IMR-90 (cell line): ENCODE measurements at regions not wholly inside any gene's neighbourhood (a gene's known extent, or its start where the extent isn't known, plus 50 kb on each side); places are given as distances from the start of the nearest gene placed in this dataset.

Experiments
- ATAC-seq: fragments of 200-7000 bp; cut with Tn5 transposase; 2 replicates; pipeline ENCODE4 v1.9.1; 2020; ENCODE audit warnings: low read depth, mild to moderate bottlenecking, moderate library complexity
- BruUV-seq: library from RNA; stranded (reverse); fragments of 400-500 nt; replicated peaks from 2 replicates; lab custom pipeline; 2021; lab: Mats Ljungman, UMichigan
- CTCF ChIA-PET: fragments of 300-600 bp; formaldehyde crosslinking; extraction: SDS; loops from one replicate; lab custom pipeline; 2021; ENCODE audit warnings: antibody characterized with exemption; lab: Yijun Ruan, JAX
- POLR2A ChIA-PET: fragments of 300-600 bp; sonication (Branson Sonifier 250); formaldehyde crosslinking; loops from one replicate; lab custom pipeline; 2022; ENCODE audit warnings: antibody characterized with exemption; ENCODE audit not compliant: unreplicated experiment; lab: Charles Lee
- DNase-seq: peaks from one replicate; pipeline ENCODE4 v3.0.0; 2013
- H2AFZ ChIP-seq: replicated peaks from 2 replicates; pipeline ENCODE3; 2013; ENCODE audit warnings: low read length, mild to moderate bottlenecking; ENCODE audit not compliant: poor library complexity
- H2AK5ac ChIP-seq: 2 replicates; pipeline ENCODE4 v1.6.1; 2013; ENCODE audit warnings: low read depth, low read length, inconsistent platforms
- H2AK9ac ChIP-seq: replicated peaks from 2 replicates; pipeline ENCODE3; 2013; ENCODE audit warnings: mild to moderate bottlenecking, low read depth, low read length, moderate library complexity; ENCODE audit not compliant: poor library complexity
- H2BK120ac ChIP-seq: 2 replicates; pipeline ENCODE4 v1.6.1; 2013; ENCODE audit warnings: low read depth, low read length, inconsistent platforms
- H2BK15ac ChIP-seq: 3 replicates; pipeline ENCODE4 v1.6.1; 2013; ENCODE audit warnings: low read depth, low read length, inconsistent platforms
- H2BK20ac ChIP-seq: 2 replicates; pipeline ENCODE4 v1.6.1; 2013; ENCODE audit warnings: low read depth, mild to moderate bottlenecking, inconsistent platforms, low read length, moderate library complexity
- H2BK5ac ChIP-seq: 2 replicates; pipeline ENCODE4 v1.6.1; 2013; ENCODE audit warnings: mild to moderate bottlenecking, low read depth, low read length, inconsistent platforms; ENCODE audit not compliant: poor library complexity, severe bottlenecking
- H3K14ac ChIP-seq: replicated peaks from 2 replicates; pipeline ENCODE4 v1.6.1; 2013; ENCODE audit warnings: low read depth, low read length, inconsistent platforms
- H3K18ac ChIP-seq: 2 replicates; pipeline ENCODE4 v1.6.1; 2013; ENCODE audit warnings: low read depth, low read length, control low read depth
- H3K23ac ChIP-seq: 2 replicates; pipeline ENCODE4 v1.6.1; 2013; ENCODE audit warnings: low read depth, low read length, inconsistent platforms
- H3K27ac ChIP-seq: 2 replicates; pipeline ENCODE4 v1.5.1; 2013; ENCODE audit warnings: mild to moderate bottlenecking, control low read depth, low read length; ENCODE audit not compliant: insufficient read depth
- H3K27me3 ChIP-seq: 2 replicates; pipeline ENCODE4 v1.6.1; 2013; ENCODE audit warnings: low read length; ENCODE audit not compliant: control insufficient read depth, insufficient read depth
- H3K36me3 ChIP-seq: 2 replicates; pipeline ENCODE4 v1.6.1; 2013; ENCODE audit warnings: low read length, mixed read lengths; ENCODE audit not compliant: control insufficient read depth, insufficient read depth
- H3K4ac ChIP-seq: 2 replicates; pipeline ENCODE4 v1.6.1; 2013; ENCODE audit warnings: low read depth, low read length, inconsistent platforms
- H3K4me1 ChIP-seq: 2 replicates; pipeline ENCODE4 v1.6.1; 2013; ENCODE audit warnings: low read length, mixed read lengths; ENCODE audit not compliant: control insufficient read depth, insufficient read depth
- H3K4me2 ChIP-seq: 2 replicates; pipeline ENCODE4 v1.6.1; 2013; ENCODE audit warnings: low read depth, mild to moderate bottlenecking, control low read depth, low read length, moderate library complexity
- H3K4me3 ChIP-seq: 2 replicates; pipeline ENCODE4 v1.5.1; 2013; ENCODE audit warnings: low read depth, mild to moderate bottlenecking, control low read depth, low read length, moderate library complexity; ENCODE audit not compliant: insufficient read depth
- H3K56ac ChIP-seq: 2 replicates; pipeline ENCODE4 v1.6.1; 2013; ENCODE audit warnings: low read length, inconsistent platforms; ENCODE audit not compliant: insufficient read depth; ENCODE audit errors: extremely low read depth
- H3K79me1 ChIP-seq, 2 experiments: 2 replicates each; pipeline ENCODE4 v1.6.1; 2013; ENCODE audit warnings: low read length in 2 of 2, inconsistent platforms in 1 of 2, low read depth in 1 of 2
- H3K9ac ChIP-seq: 2 replicates; pipeline ENCODE4 v1.6.1; 2013; ENCODE audit warnings: low read depth, low read length, control low read depth
- H3K9me1 ChIP-seq: 2 replicates; pipeline ENCODE4 v1.6.1; 2013; ENCODE audit warnings: low read length, inconsistent platforms; ENCODE audit not compliant: insufficient read depth
- H3K9me3 ChIP-seq: 2 replicates; pipeline ENCODE4 v1.6.1; 2013; ENCODE audit warnings: low read length; ENCODE audit not compliant: control insufficient read depth, insufficient read depth
- H4K20me1 ChIP-seq: 2 replicates; pipeline ENCODE4 v1.6.1; 2013; ENCODE audit warnings: low read length, inconsistent platforms; ENCODE audit not compliant: insufficient read depth
- H4K5ac ChIP-seq: 2 replicates; pipeline ENCODE4 v1.6.1; 2013; ENCODE audit warnings: mild to moderate bottlenecking, low read depth, low read length, control low read depth
- H4K8ac ChIP-seq, 2 experiments: 2 replicates each; pipeline ENCODE4 v1.6.1; 2013; ENCODE audit warnings: low read depth in 2 of 2, low read length in 2 of 2, control low read depth in 1 of 2, inconsistent platforms in 1 of 2
- H4K91ac ChIP-seq: 2 replicates; pipeline ENCODE4 v1.6.1; 2013; ENCODE audit warnings: low read depth, low read length, inconsistent platforms; ENCODE audit not compliant: insufficient read depth
- BHLHE40 ChIP-seq: fragments of 150-350 bp; IDR thresholded peaks from 2 replicates; pipeline ENCODE4 v1.6.1; 2016; ENCODE audit warnings: mild to moderate bottlenecking, low read depth, low read length
- CEBPB ChIP-seq: IDR thresholded peaks from 2 replicates; pipeline ENCODE4 v1.6.1; 2012; ENCODE audit warnings: low read depth, low read length, improper control_type of control experiment
- CHD1 ChIP-seq: IDR thresholded peaks from 2 replicates; pipeline ENCODE4 v1.6.1; 2012; ENCODE audit warnings: low read depth, low read length, improper control_type of control experiment
- CTCF ChIP-seq: conservative IDR thresholded peaks from 2 replicates; pipeline ENCODE4 v1.5.1; 2012; ENCODE audit warnings: mild to moderate bottlenecking, low read depth, low read length, improper control_type of control experiment
- ELK1 ChIP-seq: fragments of 150-350 bp; IDR thresholded peaks from 2 replicates; pipeline ENCODE4 v1.6.1; 2016; ENCODE audit warnings: low read depth, mild to moderate bottlenecking, low read length, moderate library complexity, borderline replicate concordance
- FOS ChIP-seq: fragments of 150-350 bp; IDR thresholded peaks from 2 replicates; pipeline ENCODE4 v1.6.1; 2016; ENCODE audit warnings: low read depth, low read length
- MAFK ChIP-seq: IDR thresholded peaks from 2 replicates; pipeline ENCODE4 v1.6.1; 2012; ENCODE audit warnings: low read depth, low read length, improper control_type of control experiment
- MAZ ChIP-seq: IDR thresholded peaks from 2 replicates; pipeline ENCODE4 v1.6.1; 2012; ENCODE audit warnings: low read depth, mild to moderate bottlenecking, low read length, improper control_type of control experiment, moderate library complexity, borderline replicate concordance
- MXI1 ChIP-seq: IDR thresholded peaks from 2 replicates; pipeline ENCODE4 v1.6.1; 2012; ENCODE audit warnings: low read depth, mild to moderate bottlenecking, low read length, moderate library complexity, borderline replicate concordance
- NFE2L2 ChIP-seq: fragments of 150-350 bp; IDR thresholded peaks from 2 replicates; pipeline ENCODE4 v1.6.1; 2016; ENCODE audit warnings: low read depth, mild to moderate bottlenecking, low read length
- POLR2A ChIP-seq: IDR thresholded peaks from 2 replicates; pipeline ENCODE4 v1.6.1; 2012; ENCODE audit warnings: mild to moderate bottlenecking, low read depth, low read length
- RAD21 ChIP-seq: IDR thresholded peaks from 2 replicates; pipeline ENCODE4 v1.6.1; 2012; ENCODE audit warnings: low read length, improper control_type of control experiment
- RCOR1 ChIP-seq: IDR thresholded peaks from 2 replicates; pipeline ENCODE4 v1.6.1; 2012; ENCODE audit warnings: mild to moderate bottlenecking, low read length, improper control_type of control experiment; ENCODE audit not compliant: insufficient replicate concordance
- RFX5 ChIP-seq: IDR thresholded peaks from 2 replicates; pipeline ENCODE4 v1.8.0; 2012; ENCODE audit warnings: low read depth, mild to moderate bottlenecking, low read length, moderate library complexity
- SMC3 ChIP-seq: fragments of 150-350 bp; IDR thresholded peaks from 2 replicates; pipeline ENCODE4 v1.6.1; 2016; ENCODE audit warnings: low read depth, mild to moderate bottlenecking, antibody characterized with exemption, low read length, moderate library complexity
- USF2 ChIP-seq: fragments of 150-350 bp; IDR thresholded peaks from 2 replicates; pipeline ENCODE4 v1.6.1; 2017; ENCODE audit warnings: mild to moderate bottlenecking, antibody characterized with exemption, low read length, low read depth
- WGBS, 2 experiments: methylation state at CpG; one replicate each; pipeline versions ENCODE4 v1.1.5 to v1.1.7; 2013; ENCODE audit warnings: missing lambda C conversion rate in 2 of 2; ENCODE audit not compliant: insufficient read length in 1 of 2; ENCODE audit errors: extremely low coverage in 2 of 2; 5-methylcytosine and 5-hydroxymethylcytosine counted together
- dilution Hi-C: fragments of 300-500 bp; cut with HindIII; formaldehyde crosslinking; loops from one replicate; pipeline ENCODE4 v1.14.3; 2018; ENCODE audit warnings: low sequenced_read_pairs; ENCODE audit not compliant: unreplicated experiment
- in situ Hi-C: fragments of 300-500 bp; cut with MboI; formaldehyde crosslinking; loops from 3 replicates; pipeline ENCODE4 v1.14.3; 2019; ENCODE audit warnings: low sequenced_read_pairs, inconsistent platforms, mixed read lengths
- intact Hi-C: fragments of 100-400 bp; cut with micrococcal nuclease; formaldehyde crosslinking; loops from 2 replicates; pipeline ENCODE4 v1.10.0; 2022

- no peak overlapping the region for H3K18ac ChIP-seq
- in situ Hi-C loops (no loop called here), intact Hi-C loops (no loop called here), dilution Hi-C loops (no loop called here)
- no peak for ATAC-seq
- H3K9ac ChIP-seq: no peak overlapping the region
- H3K9me1 ChIP-seq: no peaks in the 10 kb centered on the region
- no peak overlapping the region for H2BK5ac ChIP-seq
- no peak overlapping the region for H2AK5ac ChIP-seq
- no peak overlapping the region for H3K4me3 ChIP-seq
- no TSS peak for BruUV-seq
- no peaks in the 10 kb centered on the region for H3K36me3 ChIP-seq
- no peak overlapping the region for H2AFZ ChIP-seq
- no peaks in the 10 kb centered on the region; the same call in 1 of the 2 replicates for H3K9me3 ChIP-seq
- CTCF ChIA-PET: no interaction called here
- no peak overlapping the region for H3K56ac ChIP-seq
- no peak overlapping the region for H4K91ac ChIP-seq
- no peak overlapping the region for H2BK120ac ChIP-seq
- H3K79me1 ChIP-seq: no peaks in the 10 kb centered on the region
- H3K4ac ChIP-seq: no peak overlapping the region
- H3K27me3 ChIP-seq: peaks cover 30% of the 10 kb centered on the region
- H4K5ac ChIP-seq: no peak overlapping the region
- WGBS, 2 experiments: no CpG with 5 or more reads among the region's 3 CpGs
- no peak overlapping the region for H3K23ac ChIP-seq
- no peak overlapping the region for H3K27ac ChIP-seq
- no peak overlapping the region for H3K14ac ChIP-seq
- H2AK9ac ChIP-seq: no peak overlapping the region
- peaks cover under 1% of the 10 kb centered on the region; the same call in 1 of the 2 replicates for H3K4me1 ChIP-seq
- H2BK20ac ChIP-seq: no peak overlapping the region
- no peak overlapping the region for H3K4me2 ChIP-seq
- H2BK15ac ChIP-seq: no peak overlapping the region
- H4K20me1 ChIP-seq: no peaks in the 10 kb centered on the region
- no peak overlapping the region for H4K8ac ChIP-seq
- POLR2A ChIA-PET: no interaction called here
- TF ChIP-seq USF2 (no peak), RAD21 (no peak), MAFK (no peak), SMC3 (no peak), FOS (no peak), NFE2L2 (no peak), CTCF (no peak), CHD1 (no peak), RFX5 (no peak), POLR2A (no peak), BHLHE40 (no peak), RCOR1 (no peak), MAZ (no peak), ELK1 (no peak), MXI1 (no peak), CEBPB (no peak)
- no peak for DNase-seq
Measured at GRCh38 chr9:89238424-89238823, 59.8 kb upstream of the SHC3 start.
